PC-3 (cell line): ENCODE measurements at regions not wholly inside any gene's neighbourhood (a gene's known extent, or its start where the extent isn't known, plus 50 kb on each side); places are given as distances from the start of the nearest gene placed in this dataset.

ENCODE experiments used
- CTCF ChIP-seq: fragments of 300-600 bp; sonication (generic); conservative IDR thresholded peaks from 2 replicates; pipeline ENCODE4 v1.5.1; 2017; ENCODE audit warnings: antibody characterized with exemption, low read depth, mild to moderate bottlenecking, low read length
- EZH2 ChIP-seq: fragments of 300-600 bp; sonication (generic); IDR thresholded peaks from one replicate; pipeline ENCODE4 v1.6.1; 2017; ENCODE audit warnings: antibody characterized with exemption, mild to moderate bottlenecking, low read length; ENCODE audit not compliant: unreplicated experiment

- TF ChIP-seq CTCF (no peak), EZH2 (no peak)
Observed at GRCh38 chr16:26194526-26194925, 502.8 kb downstream of the HS3ST4 start.
